AG09309 (cell line): ENCODE measurements at regions not wholly inside any gene's neighbourhood (a gene's known extent, or its start where the extent isn't known, plus 50 kb on each side); places are given as distances from the start of the nearest gene placed in this dataset.
"Not testable (repeated sequence)": the region's sequence is repeated elsewhere in the genome, so short reads cannot be mapped to it uniquely, and the experiment has no call there.

Experiments used
- DNase-seq: peaks from one replicate; pipeline ENCODE4 v3.0.0-alpha.2; 2010; ENCODE audit warnings: low read depth
- H3K4me3 ChIP-seq: 2 replicates; pipeline ENCODE4 v1.5.1; 2011; ENCODE audit warnings: mild to moderate bottlenecking, low read depth, low read length, moderate library complexity; ENCODE audit not compliant: control insufficient read depth
- CTCF ChIP-seq: IDR thresholded peaks from 2 replicates; pipeline ENCODE4 v1.5.1; 2011; ENCODE audit warnings: mild to moderate bottlenecking, low read depth, low read length, inconsistent platforms; ENCODE audit not compliant: insufficient read depth, control insufficient read depth; ENCODE audit errors: missing control alignments

DNA sequence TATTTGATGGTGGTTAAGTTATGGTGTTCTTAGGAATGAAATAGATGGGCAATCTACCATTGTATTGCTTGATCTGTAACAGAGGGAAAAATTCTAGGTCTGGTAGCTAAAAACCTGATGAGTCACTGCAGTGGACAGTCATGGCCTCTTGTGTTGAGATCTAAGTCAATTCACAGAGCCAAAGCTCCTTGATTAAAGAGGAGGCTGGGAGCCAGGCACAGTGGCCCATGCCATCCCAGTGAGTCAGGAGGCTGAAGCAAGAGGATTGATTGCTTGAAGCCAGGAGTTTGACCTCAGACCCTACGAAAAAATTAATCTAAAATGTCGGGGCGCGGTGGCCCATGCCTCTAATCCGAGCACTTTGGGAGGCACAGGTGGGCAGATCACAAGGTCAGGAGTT, 67.1 kb upstream of the KPNA3 start:
- no peak overlapping the region for H3K4me3 ChIP-seq
- DNase-seq, result peak; percentile 70
- TF ChIP-seq CTCF, result no peak

DNA sequence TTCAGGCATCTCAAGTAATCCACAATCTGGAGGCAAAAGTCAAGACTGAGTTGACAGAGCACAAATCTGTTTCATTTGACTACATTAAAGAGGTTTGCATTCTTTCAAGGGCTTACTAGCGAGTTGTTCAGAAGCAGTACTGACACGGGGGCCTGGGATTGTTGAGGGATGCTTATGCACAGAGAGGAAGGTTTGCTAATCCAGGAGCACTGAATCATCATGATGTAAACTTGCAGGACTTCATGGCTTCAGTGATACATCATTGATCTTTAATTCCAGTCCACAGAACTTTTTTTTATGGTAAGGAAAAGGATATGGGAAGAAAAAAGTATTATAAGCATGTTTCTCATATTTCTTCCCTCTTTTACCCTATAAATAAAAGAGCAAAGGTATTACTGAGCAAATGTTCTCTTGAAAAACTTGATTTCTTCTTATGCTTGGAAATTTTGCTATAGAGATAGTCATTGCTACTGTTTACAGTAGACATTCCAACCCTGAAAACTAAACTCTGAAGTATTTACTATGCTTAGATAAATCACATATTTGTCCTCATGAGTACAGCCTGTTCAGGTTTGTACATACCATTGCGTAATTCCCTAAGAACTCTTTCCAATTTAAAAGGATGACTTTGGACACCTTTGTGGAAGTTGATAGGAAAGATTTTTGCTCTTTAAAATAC, 65.8 kb upstream of the KPNA3 start:
- DNase-seq, result peak; percentile 78
- no peak for TF ChIP-seq CTCF
- H3K4me3 ChIP-seq, result no peak overlapping the region

- H3K4me3 ChIP-seq, result no peak overlapping the region
- no peak for TF ChIP-seq CTCF
- DNase-seq, result no peak
Observed at GRCh38 chr13:49855930-49856329, 63.4 kb upstream of the KPNA3 start.

GRCh38 chr13:49853535-49853934, 61.1 kb upstream of the KPNA3 start:
- no peak overlapping the region for H3K4me3 ChIP-seq
- no peak for TF ChIP-seq CTCF
- DNase-seq, result no peak

- H3K4me3 ChIP-seq, DNase-seq: not testable (repeated sequence)
Observed at GRCh38 chr13:49852460-49852859, 60.0 kb upstream of the KPNA3 start.

- H3K4me3 ChIP-seq, result no peak overlapping the region
- TF ChIP-seq CTCF, result no peak
- no peak for DNase-seq
Observed at GRCh38 chr13:49844181-49844580, 51.7 kb upstream of the KPNA3 start.
